T-cell (primary cell): ENCODE measurements at regions not wholly inside any gene's neighbourhood (a gene's known extent, or its start where the extent isn't known, plus 50 kb on each side); places are given as distances from the start of the nearest gene placed in this dataset.
"Not testable (repeated sequence)": the region's sequence is repeated elsewhere in the genome, so short reads cannot be mapped to it uniquely, and the experiment has no call there.

Source experiments
- ATAC-seq, 4 experiments: fragments of 200-7000 bp in 3 of 4; fragments of 150-1000 bp in 1 of 4; cut with Tn5 transposase; replicated peaks in 1 of 4; 1 replicate in 3 of 4; 2 replicates in 1 of 4; pipeline ENCODE4 v1.10.0; 2021; ENCODE audit warnings: moderate library complexity in 3 of 4, mild to moderate bottlenecking in 2 of 4, moderate number of reproducible peaks in 1 of 4
- CTCF ChIA-PET, 2 donors: fragments of 300-600 bp; sonication (Branson Sonifier 250); formaldehyde crosslinking; loops; one replicate each; lab custom pipeline; 2022; ENCODE audit warnings: antibody characterized with exemption in 2 of 2; lab: Charles Lee
- POLR2A ChIA-PET, 2 donors: fragments of 300-600 bp; sonication (Branson Sonifier 250); formaldehyde crosslinking; loops; one replicate each; lab custom pipeline; 2022; ENCODE audit warnings: antibody characterized with exemption in 2 of 2; lab: Charles Lee
- DNase-seq, 35 experiments: peaks; one replicate each; pipeline versions ENCODE4 v3.0.0 to v3.0.0-alpha.2; 2013 to 2023
- H3K27ac ChIP-seq: one replicate; pipeline ENCODE4 v1.5.1; 2013; ENCODE audit warnings: low read length
- H3K27me3 ChIP-seq, 2 experiments: replicated peaks in 1 of 2; 1 replicate in 1 of 2; 2 replicates in 1 of 2; pipeline versions ENCODE4 v1.6.1 to v1.7.0; 2013; ENCODE audit warnings: low read length in 1 of 2, mixed read lengths in 1 of 2; ENCODE audit not compliant: control insufficient read depth in 2 of 2, insufficient read depth in 2 of 2; ENCODE audit errors: extremely low read depth in 1 of 2
- H3K36me3 ChIP-seq, 2 donors: 1 replicate in 1 of 2; 2 replicates in 1 of 2; pipeline versions ENCODE4 v1.6.1 to v1.7.0; 2013; ENCODE audit warnings: low read length in 1 of 2; ENCODE audit not compliant: control insufficient read depth in 2 of 2, insufficient read depth in 1 of 2; ENCODE audit errors: extremely low read depth in 1 of 2
- H3K4me1 ChIP-seq, 2 experiments: 1 replicate in 1 of 2; 2 replicates in 1 of 2; pipeline versions ENCODE4 v1.6.1 to v1.7.0; 2013; ENCODE audit warnings: low read length in 2 of 2, mixed read lengths in 1 of 2; ENCODE audit not compliant: insufficient read depth in 2 of 2, control insufficient read depth in 1 of 2; ENCODE audit errors: extremely low read depth in 1 of 2
- H3K4me3 ChIP-seq, 2 donors: 1 replicate in 1 of 2; 2 replicates in 1 of 2; pipeline versions ENCODE4 v1.5.1 to v1.7.0; 2013; ENCODE audit warnings: mild to moderate bottlenecking in 2 of 2, low read length in 1 of 2, moderate library complexity in 1 of 2; ENCODE audit not compliant: control insufficient read depth in 1 of 2; ENCODE audit errors: extremely low read depth in 1 of 2
- H3K9me3 ChIP-seq: 2 replicates; pipeline ENCODE4 v1.7.0; 2013
- H3K27ac Mint-ChIP-seq, 2 donors: one replicate each; pipeline ENCODE4 v1.8.0; 2020 to 2021; ENCODE audit warnings: mild to moderate bottlenecking in 2 of 2, mixed read lengths in 2 of 2
- H3K27me3 Mint-ChIP-seq, 2 donors: one replicate each; pipeline ENCODE4 v1.8.0; 2021 to 2022; ENCODE audit warnings: mixed read lengths in 2 of 2
- H3K36me3 Mint-ChIP-seq: one replicate; pipeline ENCODE4 v1.8.0; 2021; ENCODE audit warnings: mixed read lengths
- H3K4me1 Mint-ChIP-seq, 3 donors: one replicate each; pipeline ENCODE4 v1.8.0; 2020 to 2022; ENCODE audit warnings: mixed read lengths in 3 of 3, mild to moderate bottlenecking in 1 of 3
- H3K4me3 Mint-ChIP-seq, 3 donors: one replicate each; pipeline ENCODE4 v1.8.0; 2020 to 2022; ENCODE audit warnings: mild to moderate bottlenecking in 3 of 3, mixed read lengths in 3 of 3, moderate library complexity in 3 of 3
- H3K9me3 Mint-ChIP-seq, 3 donors: one replicate each; pipeline ENCODE4 v1.8.0; 2020 to 2022; ENCODE audit warnings: mixed read lengths in 3 of 3
- WGBS: methylation state at CpG from one replicate; pipeline ENCODE4 v1.1.5; 2013; ENCODE audit warnings: missing lambda C conversion rate; ENCODE audit not compliant: insufficient coverage; 5-methylcytosine and 5-hydroxymethylcytosine counted together

DNA sequence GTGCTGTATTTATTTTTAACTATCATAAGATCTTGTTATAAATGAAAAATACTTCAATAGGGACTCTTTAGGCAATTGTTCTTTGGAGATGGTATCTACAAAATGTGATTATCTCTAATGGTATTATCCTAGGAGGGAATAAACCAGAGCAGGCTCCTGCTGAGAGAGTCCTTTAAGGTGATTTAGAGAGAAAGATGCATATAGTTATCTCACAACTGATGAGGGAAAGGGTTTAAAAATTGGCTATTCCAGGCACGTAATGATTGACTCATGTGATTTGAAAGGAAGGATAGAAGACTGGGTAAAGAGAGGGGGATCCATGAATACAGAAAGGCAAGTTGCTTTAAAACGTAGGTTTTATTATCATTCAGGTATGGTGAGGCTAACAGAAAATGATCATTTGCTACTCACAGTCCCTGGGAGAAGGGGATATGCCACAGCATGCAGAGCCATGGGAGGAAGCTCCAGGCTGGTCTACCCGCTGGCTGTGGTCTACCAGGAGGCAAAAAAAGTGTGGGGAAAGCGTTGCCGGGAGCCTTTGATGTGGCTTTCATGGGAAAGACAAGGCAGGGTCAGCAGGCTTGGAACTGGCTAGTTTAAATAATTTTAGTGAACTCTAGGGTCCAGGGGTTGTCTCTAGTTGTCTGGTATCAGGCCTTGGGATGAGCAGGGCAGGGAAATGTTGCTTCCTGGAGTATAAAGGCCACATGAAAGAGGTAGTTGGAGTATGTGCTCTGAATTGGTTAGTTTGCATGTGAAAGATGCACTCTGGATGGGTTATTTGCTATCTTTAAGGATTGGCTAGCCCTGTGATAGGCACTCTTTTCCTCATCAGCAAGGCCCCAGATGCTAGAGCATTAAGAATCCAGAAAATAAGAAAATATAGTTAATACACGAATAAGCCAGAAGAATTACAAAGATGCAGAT is 798.4 kb upstream of the GRM7 start:
- H3K36me3 ChIP-seq, result no peaks in the 10 kb centered on the region
- no peak for ATAC-seq
- no peaks in the 10 kb centered on the region for H3K4me1 ChIP-seq
- POLR2A ChIA-PET, result no interaction called here
- Mint-ChIP-seq H3K4me3 (no peak overlapping the region), H3K36me3 (no peaks in the 10 kb centered on the region), H3K9me3 (peaks cover 4 to 10% (median 9%) of the 10 kb centered on the region in 3 donors), H3K27me3 (no peaks in the 10 kb centered on the region), H3K4me1 (no peaks in the 10 kb centered on the region), H3K27ac (no peak overlapping the region)
- CTCF ChIA-PET, result no interaction called here
- no peaks in the 10 kb centered on the region for H3K9me3 ChIP-seq
- no peak overlapping the region for H3K27ac ChIP-seq
- no peak for DNase-seq
- H3K27me3 ChIP-seq, result no peaks in the 10 kb centered on the region
- H3K4me3 ChIP-seq, result no peak overlapping the region
- 68% methylated on average over 5 of the region's 6 CpGs for WGBS

GRCh38 chr3:6066397-6066796 is 794.5 kb upstream of the GRM7 start:
- WGBS, result no CpG with 5 or more reads among the region's 2 CpGs
- Histone ChIP-seq H3K36me3 (no peaks in the 10 kb centered on the region), H3K9me3 (no peaks in the 10 kb centered on the region), H3K4me3 (no peak overlapping the region), H3K4me1 (no peaks in the 10 kb centered on the region), H3K27ac (no peak overlapping the region), H3K27me3 (no peaks in the 10 kb centered on the region)
- DNase-seq (no peak), ATAC-seq (no peak)
- no peak overlapping the region for H3K4me3 Mint-ChIP-seq
- H3K36me3 Mint-ChIP-seq, result no peaks in the 10 kb centered on the region
- H3K27ac Mint-ChIP-seq, result no peak overlapping the region
- ChIA-PET CTCF (no interaction called here), POLR2A (no interaction called here)
- peaks cover 4 to 9% (median 5%) of the 10 kb centered on the region in 3 donors for H3K9me3 Mint-ChIP-seq
- H3K27me3 Mint-ChIP-seq, result no peaks in the 10 kb centered on the region
- H3K4me1 Mint-ChIP-seq, result no peaks in the 10 kb centered on the region

- POLR2A ChIA-PET, H3K27ac ChIP-seq, H3K4me1 ChIP-seq, H3K4me1 Mint-ChIP-seq, DNase-seq, H3K9me3 Mint-ChIP-seq, H3K27me3 Mint-ChIP-seq, H3K36me3 Mint-ChIP-seq, H3K4me3 Mint-ChIP-seq, H3K36me3 ChIP-seq, ATAC-seq, H3K4me3 ChIP-seq, H3K9me3 ChIP-seq, H3K27me3 ChIP-seq, CTCF ChIA-PET, H3K27ac Mint-ChIP-seq: not testable (repeated sequence)
- 90% methylated on average over 7 of the region's 17 CpGs for WGBS
These were observed 793.9 kb upstream of the GRM7 start for GRCh38 chr3:6066868-6067578.

GRCh38 chr3:6074952-6075351 is 786.0 kb upstream of the GRM7 start:
- ChIA-PET POLR2A (interaction anchor here in 1 of 2 donors (0.7 kb wide), 1 partner anchor 42 kb away, joined by 3 read pairs; no protein-coding TSS in a partner anchor), CTCF (no interaction called here)
- DNase-seq (no peak), ATAC-seq (no peak)
- Mint-ChIP-seq H3K4me1 (no peaks in the 10 kb centered on the region), H3K27ac (no peak overlapping the region), H3K4me3 (no peak overlapping the region), H3K36me3 (no peaks in the 10 kb centered on the region), H3K27me3 (no peaks in the 10 kb centered on the region), H3K9me3 (peaks cover 5 to 11% (median 10%) of the 10 kb centered on the region in 3 donors)
- Histone ChIP-seq H3K9me3 (no peaks in the 10 kb centered on the region), H3K27ac (no peak overlapping the region), H3K27me3 (no peaks in the 10 kb centered on the region), H3K4me1 (no peaks in the 10 kb centered on the region), H3K36me3 (no peaks in the 10 kb centered on the region), H3K4me3 (no peak overlapping the region)
- WGBS, result 25% methylated on average over 1 of the region's 2 CpGs

GRCh38 chr3:6078436-6078835 is 782.5 kb upstream of the GRM7 start:
- Histone ChIP-seq H3K27ac (no peak overlapping the region), H3K4me3 (no peak overlapping the region), H3K9me3 (no peaks in the 10 kb centered on the region), H3K27me3 (no peaks in the 10 kb centered on the region), H3K36me3 (no peaks in the 10 kb centered on the region), H3K4me1 (no peaks in the 10 kb centered on the region)
- no peak overlapping the region for H3K27ac Mint-ChIP-seq
- peaks cover 5 to 17% (median 11%) of the 10 kb centered on the region in 3 donors for H3K9me3 Mint-ChIP-seq
- no peak for DNase-seq
- no peak overlapping the region for H3K4me3 Mint-ChIP-seq
- POLR2A ChIA-PET, result no interaction called here
- ATAC-seq, result no peak
- no peaks in the 10 kb centered on the region for H3K27me3 Mint-ChIP-seq
- CTCF ChIA-PET, result no interaction called here
- no peaks in the 10 kb centered on the region for H3K4me1 Mint-ChIP-seq
- WGBS, result no CpG with 5 or more reads among the region's 4 CpGs
- H3K36me3 Mint-ChIP-seq, result no peaks in the 10 kb centered on the region

DNA sequence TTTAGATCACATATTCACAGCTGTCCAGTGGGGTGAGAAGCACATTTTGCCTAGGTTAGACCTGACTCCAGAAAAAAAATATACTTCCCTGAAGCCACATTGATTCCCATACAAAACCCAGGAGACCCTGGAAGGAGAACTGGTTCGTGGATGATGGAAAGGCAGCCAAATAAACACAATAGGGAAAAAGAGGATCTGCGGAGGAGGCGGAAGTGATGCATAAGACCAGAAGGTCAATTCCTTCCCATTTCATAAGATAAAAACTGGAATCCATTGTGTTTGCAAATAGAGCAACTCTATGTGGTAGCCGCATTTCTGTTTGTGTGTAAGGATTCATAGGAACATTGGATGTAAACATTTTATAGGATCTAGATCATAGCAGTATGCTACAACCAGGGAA is 781.9 kb upstream of the GRM7 start:
- H3K27me3 Mint-ChIP-seq, result no peaks in the 10 kb centered on the region
- no peaks in the 10 kb centered on the region for H3K36me3 ChIP-seq
- H3K36me3 Mint-ChIP-seq, result no peaks in the 10 kb centered on the region
- no peak overlapping the region for H3K27ac ChIP-seq
- H3K9me3 ChIP-seq, result no peaks in the 10 kb centered on the region
- no peak overlapping the region for H3K4me3 Mint-ChIP-seq
- ChIA-PET POLR2A (no interaction called here), CTCF (no interaction called here)
- no peaks in the 10 kb centered on the region for H3K4me1 Mint-ChIP-seq
- H3K4me3 ChIP-seq, result no peak overlapping the region
- H3K27me3 ChIP-seq, result no peaks in the 10 kb centered on the region
- H3K9me3 Mint-ChIP-seq, result peaks cover 5 to 17% (median 15%) of the 10 kb centered on the region in 3 donors
- H3K4me1 ChIP-seq, result no peaks in the 10 kb centered on the region
- ATAC-seq (no peak), DNase-seq (no peak)
- H3K27ac Mint-ChIP-seq, result no peak overlapping the region
- WGBS, result no CpG with 5 or more reads among the region's 4 CpGs
